ENCODE measurements at regions not wholly inside any gene's neighbourhood (a gene's known extent, or its start where the extent isn't known, plus 50 kb on each side); places are given as distances from the start of the nearest gene placed in this dataset.
A peak's percentile ranks its signal among the peaks of the same experiment; 100 is the strongest.

DNA sequence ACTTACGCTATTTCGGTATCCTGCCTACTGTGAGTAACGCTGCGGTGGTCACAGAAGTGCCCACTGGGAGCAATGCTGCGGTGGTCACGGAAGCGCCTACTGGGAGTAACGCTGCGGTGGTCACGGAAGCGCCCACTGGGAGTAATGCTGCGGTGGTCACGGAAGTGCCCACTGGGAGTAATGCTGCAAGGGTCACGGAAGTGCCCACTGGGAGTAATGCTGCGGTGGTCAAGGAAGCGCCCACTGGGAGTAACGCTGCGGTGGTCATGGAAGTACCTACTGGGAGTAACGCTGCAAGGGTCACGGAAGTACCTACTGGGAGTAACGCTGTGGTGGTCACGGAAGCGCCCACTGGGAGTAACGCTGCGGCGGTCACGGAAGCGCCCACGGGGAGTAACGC lies 52.1 kb upstream of the SOX1 start:
- intact Hi-C loops (cut with micrococcal nuclease) = no loop called here
- Histone ChIP-seq H3K4me2 (replicated peaks; ENCODE audit: low read depth, low read length, poor library complexity, severe bottlenecking) (no peak overlapping the region), H3K9me3 (ENCODE audit: control extremely low read depth in 1 of 3, control insufficient read depth in 2 of 3, insufficient read depth in 1 of 3, low read length in 2 of 3) (peaks cover 0 to 23% (median 0%) of the 10 kb centered on the region in 3 donors), H3K36me3 (replicated peaks in 1 of 2; ENCODE audit: control extremely low read depth in 1 of 2, control insufficient read depth in 1 of 2, extremely low read depth in 1 of 2, insufficient read depth in 2 of 2, low read length in 1 of 2) (no peaks in the 10 kb centered on the region), H3K79me2 (ENCODE audit: control insufficient read depth, insufficient read depth, low read length) (no peaks in the 10 kb centered on the region), H3K27me3 (replicated peaks in 1 of 4; ENCODE audit: control extremely low read depth in 1 of 4, control insufficient read depth in 3 of 4, insufficient read depth in 4 of 4, low read length in 3 of 4) (no peaks in the 10 kb centered on the region), H4K20me1 (ENCODE audit: control insufficient read depth, insufficient read depth, low read length, poor library complexity, severe bottlenecking) (no peaks in the 10 kb centered on the region), H3K27ac (ENCODE audit: low read length in 2 of 2) (no peak overlapping the region), H2AFZ (ENCODE audit: insufficient read depth, low read depth, low read length, poor library complexity, severe bottlenecking) (no peak overlapping the region), H3K9ac (ENCODE audit: low read length) (no peak overlapping the region), H3K4me3 (ENCODE audit: control extremely low read depth in 1 of 5, extremely low read depth in 1 of 5, insufficient read depth in 1 of 5, low read depth in 2 of 5, low read length in 4 of 5) (no peak overlapping the region), H3K4me1 (ENCODE audit: control insufficient read depth in 2 of 2, insufficient read depth in 2 of 2, low read length in 2 of 2) (no peaks in the 10 kb centered on the region)
- 85% methylated on average over 23 of the region's 30 CpGs for WGBS (ENCODE audit: insufficient coverage)
- Mint-ChIP-seq H3K9me3 (ENCODE audit: insufficient read depth) (peaks cover under 1% of the 10 kb centered on the region), H3K4me1 (no peaks in the 10 kb centered on the region), H3K27ac (no peak overlapping the region), H3K27me3 (no peaks in the 10 kb centered on the region), H3K4me3 (no peak overlapping the region)
- POLR2A ChIA-PET = no interaction called here
- CTCF ChIA-PET = no interaction called here
- no peak for ATAC-seq (ENCODE audit: low read depth)
- no peak for TF ChIP-seq EZH2 (IDR thresholded peaks at IDR 0.05; ENCODE audit: borderline replicate concordance, insufficient read depth, low read depth, low read length, poor library complexity, severe bottlenecking)
- TF ChIP-seq, protein P1, sequence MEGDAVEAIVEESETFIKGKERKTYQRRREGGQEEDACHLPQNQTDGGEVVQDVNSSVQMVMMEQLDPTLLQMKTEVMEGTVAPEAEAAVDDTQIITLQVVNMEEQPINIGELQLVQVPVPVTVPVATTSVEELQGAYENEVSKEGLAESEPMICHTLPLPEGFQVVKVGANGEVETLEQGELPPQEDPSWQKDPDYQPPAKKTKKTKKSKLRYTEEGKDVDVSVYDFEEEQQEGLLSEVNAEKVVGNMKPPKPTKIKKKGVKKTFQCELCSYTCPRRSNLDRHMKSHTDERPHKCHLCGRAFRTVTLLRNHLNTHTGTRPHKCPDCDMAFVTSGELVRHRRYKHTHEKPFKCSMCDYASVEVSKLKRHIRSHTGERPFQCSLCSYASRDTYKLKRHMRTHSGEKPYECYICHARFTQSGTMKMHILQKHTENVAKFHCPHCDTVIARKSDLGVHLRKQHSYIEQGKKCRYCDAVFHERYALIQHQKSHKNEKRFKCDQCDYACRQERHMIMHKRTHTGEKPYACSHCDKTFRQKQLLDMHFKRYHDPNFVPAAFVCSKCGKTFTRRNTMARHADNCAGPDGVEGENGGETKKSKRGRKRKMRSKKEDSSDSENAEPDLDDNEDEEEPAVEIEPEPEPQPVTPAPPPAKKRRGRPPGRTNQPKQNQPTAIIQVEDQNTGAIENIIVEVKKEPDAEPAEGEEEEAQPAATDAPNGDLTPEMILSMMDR (IDR thresholded peaks at IDR 0.05) = no peak
- DNase-seq = peak; percentile 14

Data from B cell (primary cell).